AML-193 (cell line): ENCODE measurements at regions not wholly inside any gene's neighbourhood (a gene's known extent, or its start where the extent isn't known, plus 50 kb on each side); places are given as distances from the start of the nearest gene placed in this dataset.

Experiments
- DNase-seq, 2 experiments: peaks; one replicate each; lab custom pipeline; 2025; lab: John Stamatoyannopoulos, UW

DNA sequence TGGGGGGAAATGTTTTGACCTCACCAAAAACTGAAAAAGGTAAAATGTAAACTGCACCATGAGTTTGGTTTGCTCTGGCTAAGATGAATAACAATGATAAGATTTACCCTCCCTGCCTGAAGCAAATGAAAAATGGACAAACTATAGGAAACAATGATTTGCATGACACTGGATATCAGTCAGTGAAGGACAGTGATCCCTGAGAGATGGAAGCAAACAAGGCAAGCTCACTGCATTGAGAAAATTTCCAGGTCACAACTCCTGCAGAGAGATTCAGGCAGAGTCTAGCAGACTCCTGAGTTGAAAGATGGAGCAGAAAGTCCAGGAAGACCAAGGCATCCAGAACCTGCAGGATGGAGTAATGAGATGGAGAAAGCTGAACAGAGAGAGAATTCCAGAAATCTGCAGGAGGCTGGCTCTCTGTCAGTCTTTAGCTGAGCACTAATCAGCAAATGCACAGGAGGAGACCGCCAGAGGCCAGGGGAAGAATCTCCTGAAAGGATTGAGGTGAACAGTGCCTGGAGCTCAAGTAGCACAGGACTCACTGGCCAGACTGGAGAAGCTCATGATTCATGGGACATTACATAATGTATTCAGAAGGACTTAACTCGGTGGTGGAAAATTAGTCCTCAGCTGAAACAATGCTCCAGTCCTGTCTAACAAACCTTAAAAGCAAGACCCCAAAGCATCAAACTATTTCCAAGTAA is 51.2 kb upstream of the PALS2 start:
- no peak for DNase-seq
